HG03378 (cell line): ENCODE measurements at regions not wholly inside any gene's neighbourhood (a gene's known extent, or its start where the extent isn't known, plus 50 kb on each side); places are given as distances from the start of the nearest gene placed in this dataset.
"Not testable (repeated sequence)": the region's sequence is repeated elsewhere in the genome, so short reads cannot be mapped to it uniquely, and the experiment has no call there.

Source experiments
- ATAC-seq: cut with Tn5 transposase; IDR thresholded peaks from one replicate; pipeline ENCODE4 v1.9.1; 2021; ENCODE audit warnings: mild to moderate bottlenecking, moderate library complexity; ENCODE audit not compliant: unreplicated experiment

- no peak for ATAC-seq
Measured at GRCh38 chr1:172717722-172718465, 59.0 kb downstream of the FASLG start.

- no peak for ATAC-seq
Measured at GRCh38 chr1:172719066-172719627, 60.2 kb downstream of the FASLG start.

DNA sequence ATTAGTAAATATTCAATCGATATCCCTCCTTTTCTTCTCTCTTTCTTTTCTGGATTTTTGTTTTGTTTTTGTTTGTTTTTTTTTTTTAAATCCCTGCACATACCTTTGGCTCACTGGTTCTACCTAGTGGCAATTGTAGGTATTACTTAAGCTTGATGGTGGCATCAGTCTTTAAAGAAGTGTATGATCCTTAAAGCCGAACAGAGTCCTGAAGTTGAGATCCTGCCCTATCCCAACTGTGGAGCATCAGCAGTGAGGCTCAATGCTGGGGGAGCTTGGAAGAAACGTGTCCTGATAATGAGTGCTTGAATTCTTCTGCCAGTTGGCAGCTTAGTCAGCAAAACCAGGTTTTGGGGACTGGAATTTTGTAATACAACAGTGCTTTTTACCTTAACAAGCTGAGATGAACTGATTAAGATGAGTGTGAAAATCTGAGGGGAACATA is 60.8 kb downstream of the FASLG start:
- no peak for ATAC-seq

DNA sequence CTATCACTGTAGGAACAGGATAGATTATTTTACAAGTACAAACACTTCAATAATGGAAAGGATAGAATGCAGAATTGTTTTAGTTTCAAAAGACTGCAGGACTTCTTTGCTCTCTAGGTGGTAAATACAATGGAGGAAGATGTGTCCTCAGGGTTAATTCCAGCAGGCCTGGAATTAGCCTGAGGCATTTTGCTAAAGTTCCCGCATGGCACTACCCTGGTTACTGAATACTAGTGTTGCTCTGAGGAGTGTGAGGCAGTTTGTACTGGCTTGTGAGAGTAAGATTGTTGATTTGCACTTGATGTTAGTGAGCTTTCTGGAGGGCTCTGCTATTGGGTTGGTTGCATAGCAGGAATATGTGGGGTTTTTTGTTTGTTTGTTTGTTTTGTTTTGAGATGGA is 61.4 kb downstream of the FASLG start:
- ATAC-seq = no peak

GRCh38 chr1:172723251-172723650 is 64.3 kb downstream of the FASLG start:
- no peak for ATAC-seq

DNA sequence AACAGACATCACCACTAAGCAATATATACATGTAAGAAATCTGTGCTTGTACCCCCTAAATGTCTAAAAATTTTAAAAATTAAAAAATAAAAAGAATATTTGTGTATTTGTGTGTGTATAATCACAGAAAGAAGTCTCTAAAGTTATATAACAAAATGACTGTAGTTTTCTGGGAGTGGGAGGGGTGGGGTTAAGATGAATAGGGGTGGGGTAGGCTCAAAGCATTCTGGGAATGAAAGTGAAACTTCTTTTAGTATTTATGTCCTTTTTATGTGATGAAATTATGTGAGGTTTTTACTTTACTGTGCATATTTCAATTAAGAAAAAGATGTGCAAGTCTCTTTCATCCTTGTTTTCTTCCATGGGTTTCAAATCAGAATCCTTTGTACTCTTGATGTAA is 65.3 kb downstream of the FASLG start:
- ATAC-seq = no peak

DNA sequence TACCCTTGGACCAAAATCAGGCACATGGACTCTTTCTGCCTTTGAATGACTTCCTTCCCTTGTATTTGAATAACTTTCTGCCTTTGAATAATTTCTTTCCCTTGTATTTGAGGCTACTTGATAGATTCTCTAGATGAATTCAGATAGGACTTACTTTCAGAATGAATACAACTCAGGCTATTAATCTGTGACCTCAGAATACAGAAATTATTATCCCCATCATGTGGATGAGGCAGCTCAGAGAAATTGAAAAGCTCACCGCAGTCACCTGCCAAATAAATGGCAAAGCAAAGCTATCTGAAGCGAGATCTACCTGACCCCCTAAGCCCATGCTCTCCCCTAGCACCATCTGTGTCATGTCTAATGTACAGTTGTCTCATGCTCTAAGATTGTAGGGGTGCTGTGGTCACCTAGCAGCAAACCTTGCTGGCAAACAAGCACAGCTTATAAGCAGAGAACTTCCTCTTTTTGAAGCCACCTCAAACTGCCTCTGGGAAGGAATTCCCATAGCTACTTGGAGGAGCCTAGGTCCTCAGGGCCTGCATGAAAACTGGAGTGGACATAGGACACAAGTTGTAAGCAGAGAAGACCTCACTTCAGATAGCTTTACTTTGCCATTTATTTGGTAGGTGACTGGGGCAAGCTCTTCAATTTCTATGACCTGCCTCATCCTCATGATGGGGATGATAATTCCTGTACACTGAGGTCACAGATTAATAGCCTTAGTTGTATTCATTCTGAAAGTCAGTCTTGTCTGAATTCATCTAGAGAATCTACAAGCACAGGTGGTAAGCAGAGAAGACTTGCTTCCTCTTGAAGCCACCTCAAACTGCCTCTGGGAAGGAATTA is 66.1 kb downstream of the FASLG start:
- peak; percentile 76 for ATAC-seq

GRCh38 chr1:172726740-172727139 is 67.8 kb downstream of the FASLG start:
- no peak for ATAC-seq

DNA sequence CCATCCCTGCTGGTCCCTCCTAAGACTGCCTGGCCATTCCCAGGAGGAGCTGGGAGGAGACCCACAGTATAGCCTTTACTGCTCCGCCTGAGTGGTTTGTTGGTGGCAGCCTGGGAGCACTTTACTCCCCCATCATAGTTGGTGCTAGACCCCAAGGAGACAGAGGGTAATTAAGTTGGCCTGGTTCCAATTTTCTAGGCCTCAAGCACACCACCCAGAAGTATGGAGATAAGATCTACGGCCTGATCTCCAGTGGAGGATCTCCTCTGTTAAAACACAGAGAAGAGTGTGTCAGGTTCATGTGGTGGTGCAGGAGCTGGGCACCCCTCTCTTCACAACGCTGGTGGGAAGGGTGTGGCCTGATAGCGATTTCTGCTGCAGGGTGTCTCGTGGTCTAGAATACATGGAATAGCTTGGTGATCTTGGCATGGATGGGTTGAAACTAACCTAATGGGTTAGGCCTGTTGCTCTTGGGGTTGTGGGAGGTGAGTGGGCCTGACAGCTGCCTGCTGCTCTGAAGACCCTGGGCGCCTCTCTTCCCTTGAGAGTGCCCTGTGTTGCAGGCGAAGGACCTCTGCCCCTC is 68.5 kb downstream of the FASLG start:
- ATAC-seq = no peak

GRCh38 chr1:172727956-172728603 is 69.2 kb downstream of the FASLG start:
- no peak for ATAC-seq

DNA sequence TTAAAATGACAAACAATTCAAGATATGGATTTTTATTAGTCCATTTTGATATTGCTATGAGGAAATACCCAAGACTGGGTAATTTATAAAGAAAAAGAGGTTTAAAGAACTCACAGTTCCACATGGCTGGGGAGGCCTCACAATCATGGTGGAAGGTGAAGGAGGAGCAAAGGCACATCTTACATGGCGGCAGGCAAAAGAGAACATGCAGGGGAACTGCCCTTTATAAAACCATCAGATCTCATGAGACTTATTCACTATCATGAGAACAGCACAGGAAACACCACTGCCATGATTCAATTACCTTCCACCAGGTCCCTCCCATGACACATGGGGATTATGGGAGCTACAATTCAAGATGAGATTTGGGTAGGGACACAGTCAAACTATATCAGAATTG is 69.8 kb downstream of the FASLG start:
- not testable (repeated sequence) for ATAC-seq

- ATAC-seq = no peak
Measured at GRCh38 chr1:172732427-172732826, 73.5 kb downstream of the FASLG start.

DNA sequence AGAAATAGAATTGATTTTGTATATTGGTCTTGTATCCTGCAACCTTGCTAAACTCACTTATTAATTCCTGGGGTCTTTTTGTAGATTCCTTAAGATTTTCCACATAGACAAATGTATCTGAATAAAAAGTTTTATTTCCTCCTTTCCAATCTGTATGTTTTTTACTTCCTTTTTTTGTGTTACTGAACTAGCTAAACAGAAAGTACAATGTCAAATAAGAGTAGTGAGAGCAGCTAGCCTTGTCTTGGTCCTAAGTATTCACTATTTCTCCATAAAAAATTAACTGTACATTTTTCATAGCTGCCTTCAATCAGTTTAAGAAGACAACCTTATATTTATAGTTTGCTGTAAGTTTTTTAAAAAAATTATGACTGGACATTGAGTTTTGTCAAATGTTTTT is 74.9 kb downstream of the FASLG start:
- no peak for ATAC-seq

- no peak for ATAC-seq
Measured at GRCh38 chr1:172738389-172738788, 79.5 kb downstream of the FASLG start.

- ATAC-seq = no peak
Measured at GRCh38 chr1:172742599-172743500, 83.9 kb downstream of the FASLG start.

DNA sequence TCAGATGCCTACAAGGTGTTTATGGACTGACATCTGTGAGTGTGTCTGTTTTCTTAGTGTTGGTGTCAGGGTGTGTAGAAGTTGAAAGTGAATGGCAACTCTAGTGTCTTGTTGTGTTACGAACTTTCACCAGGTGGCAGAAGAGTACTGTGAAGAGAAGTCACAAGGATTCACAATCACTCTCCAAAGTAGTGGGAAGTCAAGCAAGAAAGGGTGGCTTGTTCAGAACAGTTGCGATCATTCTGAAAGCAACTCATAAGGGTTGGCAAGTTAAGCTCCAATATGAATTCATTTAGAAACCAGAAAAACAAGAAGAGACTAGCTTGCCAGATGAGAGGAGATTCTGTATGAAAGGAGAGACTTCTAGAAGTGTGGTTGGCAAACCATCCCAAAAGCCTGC is 86.1 kb downstream of the FASLG start:
- ATAC-seq = peak; percentile 72

DNA sequence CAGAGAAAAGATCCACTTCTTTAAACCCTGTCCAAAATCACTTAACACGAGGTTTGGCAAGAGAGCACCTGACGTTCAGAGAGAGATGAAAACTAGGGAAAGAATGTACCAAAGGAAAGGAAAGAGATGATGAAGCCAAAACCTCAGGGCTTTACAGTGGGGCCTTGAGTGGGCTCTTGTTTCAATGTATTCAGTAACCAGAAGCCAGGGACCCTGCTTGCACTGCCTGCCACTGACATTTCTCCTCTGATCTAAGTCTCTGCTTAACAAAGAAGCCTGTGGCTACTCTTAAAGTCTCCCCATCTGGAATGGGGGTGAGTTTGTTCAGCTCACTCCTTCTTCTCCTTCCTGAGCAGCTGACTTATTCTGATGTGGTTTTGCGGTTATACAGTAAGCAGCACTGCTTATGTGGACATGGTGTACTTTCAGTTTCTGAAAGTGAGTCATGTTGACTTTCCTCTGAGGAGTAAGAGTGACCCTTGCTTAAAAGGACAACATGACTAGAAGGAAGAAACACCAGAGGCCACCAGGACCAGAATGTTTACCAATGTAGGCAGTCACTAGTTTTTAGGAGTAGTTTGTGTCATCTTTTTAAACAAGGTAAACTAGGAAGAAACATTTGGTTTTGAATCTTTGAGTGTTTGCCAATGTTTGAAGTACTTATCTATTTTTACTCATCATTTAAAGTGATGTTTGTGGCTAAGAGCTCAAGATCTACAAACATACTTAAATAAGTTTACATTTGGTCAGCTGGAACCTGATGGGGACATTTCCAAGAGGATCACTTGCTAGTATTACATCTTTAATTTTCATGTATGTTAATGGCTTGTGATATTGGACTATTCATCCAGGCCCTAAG is 87.4 kb downstream of the FASLG start:
- ATAC-seq = peak; percentile 76

DNA sequence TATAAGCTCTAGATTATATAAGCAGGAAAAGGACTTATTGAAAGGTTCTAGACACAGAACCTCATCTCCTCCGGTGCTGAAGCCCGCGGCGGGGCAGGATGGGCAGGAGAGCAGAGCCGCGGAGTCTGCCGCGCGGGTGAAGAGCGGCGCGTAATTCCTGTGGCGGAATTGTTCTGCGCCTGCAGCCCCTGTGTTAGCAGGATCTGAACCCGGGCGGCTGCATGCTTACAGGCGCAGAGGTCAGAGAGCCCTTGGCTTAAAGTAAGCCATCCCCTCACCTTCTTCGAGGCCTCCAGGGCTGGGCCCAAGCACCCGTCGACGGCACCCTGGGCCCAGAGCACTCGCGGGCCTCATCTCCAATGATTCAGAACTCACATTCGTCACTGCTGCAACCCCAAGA is 89.3 kb downstream of the FASLG start:
- ATAC-seq = no peak

DNA sequence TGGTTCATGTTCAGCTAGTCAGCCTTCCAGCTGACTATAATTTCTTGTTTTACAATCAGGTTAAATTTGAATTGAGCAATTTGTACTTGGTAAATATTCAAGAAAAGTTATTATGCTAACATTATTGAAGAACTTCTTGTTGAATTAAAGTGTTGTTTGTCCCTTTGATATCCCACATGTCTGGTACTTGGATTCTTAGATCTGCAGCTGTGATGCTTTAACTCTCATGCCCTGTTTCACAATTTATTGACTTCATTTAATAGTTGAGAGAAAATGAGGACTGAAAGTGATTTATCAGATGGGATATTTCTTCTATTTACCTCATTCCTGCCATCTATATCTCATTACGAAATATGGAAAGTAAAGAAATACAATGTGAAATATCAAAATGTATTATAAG is 92.8 kb downstream of the FASLG start:
- no peak for ATAC-seq
